Mucosa of descending colon (tissue), 3 donors: ENCODE measurements at regions not wholly inside any gene's neighbourhood (a gene's known extent, or its start where the extent isn't known, plus 50 kb on each side); places are given as distances from the start of the nearest gene placed in this dataset.

Experiments
- ATAC-seq: fragments of 200-7000 bp; cut with Tn5 transposase; one replicate; pipeline ENCODE4 v1.9.1; 2020; ENCODE audit warnings: mild to moderate bottlenecking, moderate library complexity
- DNase-seq, 3 donors: peaks; one replicate each; pipeline ENCODE4 v3.0.0-alpha.2; 2020
- H3K36me3 ChIP-seq: fragments of 200-600 bp; one replicate; pipeline ENCODE4 v1.8.0; 2021; ENCODE audit warnings: low read depth, mild to moderate bottlenecking
- H3K4me1 ChIP-seq: fragments of 200-600 bp; one replicate; pipeline ENCODE4 v1.8.0; 2021; ENCODE audit warnings: low read depth, mild to moderate bottlenecking
- H3K4me3 ChIP-seq: fragments of 200-600 bp; one replicate; pipeline ENCODE4 v1.8.0; 2021; ENCODE audit warnings: mild to moderate bottlenecking
- H3K9me3 ChIP-seq: fragments of 200-600 bp; one replicate; pipeline ENCODE4 v1.8.0; 2021; ENCODE audit warnings: mild to moderate bottlenecking
- CTCF ChIP-seq: fragments of 200-600 bp; IDR thresholded peaks from one replicate; pipeline ENCODE4 v1.8.0; 2022; ENCODE audit warnings: antibody characterized with exemption, mild to moderate bottlenecking
- intact Hi-C, 2 donors: fragments of 100-400 bp; cut with DNase I in 1 of 2; cut with micrococcal nuclease in 1 of 2; formaldehyde crosslinking; loops; one replicate each; pipeline versions ENCODE4 v1.11.0 to v1.11.1; 2022; cut with DNase I, micrococcal nuclease
- donor health status: DM: no; HTN: no; CAD: no; lungs with moderate emphysema.
- donor health status: DM: no; HTN: no; CAD: no.
- donor health status: DM: no; HTN: yes; CAD: no.

GRCh38 chr4:96175871-96176270 lies 336.0 kb downstream of the PDHA2 start:
- Histone ChIP-seq H3K9me3 (no peaks in the 10 kb centered on the region), H3K4me1 (no peaks in the 10 kb centered on the region), H3K4me3 (no peak overlapping the region), H3K36me3 (no peaks in the 10 kb centered on the region)
- ATAC-seq (no peak), DNase-seq (no peak)
- intact Hi-C loops = no loop called here
- no peak for TF ChIP-seq CTCF

- DNase-seq (no peak), ATAC-seq (no peak)
- Histone ChIP-seq H3K4me1 (no peaks in the 10 kb centered on the region), H3K4me3 (no peak overlapping the region), H3K36me3 (no peaks in the 10 kb centered on the region), H3K9me3 (no peaks in the 10 kb centered on the region)
- TF ChIP-seq CTCF = no peak
- intact Hi-C loops = no loop called here
These were observed 343.7 kb downstream of the PDHA2 start for GRCh38 chr4:96183611-96184010.

GRCh38 chr4:96186593-96186992 lies 346.7 kb downstream of the PDHA2 start:
- Histone ChIP-seq H3K4me3 (no peak overlapping the region), H3K4me1 (no peaks in the 10 kb centered on the region), H3K9me3 (no peaks in the 10 kb centered on the region), H3K36me3 (no peaks in the 10 kb centered on the region)
- no peak for ATAC-seq
- intact Hi-C loops = no loop called here
- TF ChIP-seq CTCF = no peak
- DNase-seq = no peak

GRCh38 chr4:96189761-96190160 lies 349.9 kb downstream of the PDHA2 start:
- DNase-seq = no peak
- intact Hi-C loops = no loop called here

GRCh38 chr4:96193061-96193460 lies 353.2 kb downstream of the PDHA2 start:
- Histone ChIP-seq H3K9me3 (no peaks in the 10 kb centered on the region), H3K36me3 (no peaks in the 10 kb centered on the region), H3K4me3 (no peak overlapping the region), H3K4me1 (no peaks in the 10 kb centered on the region)
- intact Hi-C loops = no loop called here
- no peak for DNase-seq
- no peak for TF ChIP-seq CTCF
- ATAC-seq = no peak

More at GRCh38 chr4:96189761-96190160, 349.9 kb downstream of the PDHA2 start:
- no peak overlapping the region for H3K4me3 ChIP-seq
- H3K4me1 ChIP-seq = no peaks in the 10 kb centered on the region
- TF ChIP-seq CTCF = no peak
- H3K36me3 ChIP-seq = no peaks in the 10 kb centered on the region
- no peaks in the 10 kb centered on the region for H3K9me3 ChIP-seq
- no peak for ATAC-seq

GRCh38 chr4:96194993-96195392 lies 355.1 kb downstream of the PDHA2 start:
- intact Hi-C loops = no loop called here
- no peaks in the 10 kb centered on the region for H3K9me3 ChIP-seq
- no peak overlapping the region for H3K4me3 ChIP-seq
- ATAC-seq = no peak
- TF ChIP-seq CTCF = no peak
- DNase-seq = no peak
- no peaks in the 10 kb centered on the region for H3K4me1 ChIP-seq
- H3K36me3 ChIP-seq = no peaks in the 10 kb centered on the region
